Astrocyte of the spinal cord (primary cell): ENCODE measurements at regions not wholly inside any gene's neighbourhood (a gene's known extent, or its start where the extent isn't known, plus 50 kb on each side); places are given as distances from the start of the nearest gene placed in this dataset.
A peak's percentile ranks its signal among the peaks of the same experiment; 100 is the strongest.

Experiments
- DNase-seq: peaks from one replicate; pipeline ENCODE4 v3.0.0; 2011; ENCODE audit warnings: low read depth, low spot score
- H3K4me3 ChIP-seq: 2 replicates; pipeline ENCODE4 v1.5.1; 2011; ENCODE audit warnings: low read depth, mild to moderate bottlenecking, low read length, moderate library complexity
- in situ Hi-C: cut with HindIII; loops from 2 replicates; pipeline ENCODE4 v1.10.0; 2017; ENCODE audit warnings: low sequenced_read_pairs
- TF ChIP-seq, protein P1 (sequence below): IDR thresholded peaks from 2 replicates; pipeline ENCODE4 v1.5.1; 2012; ENCODE audit warnings: low read depth, mild to moderate bottlenecking, low read length, inconsistent platforms

- TF ChIP-seq, protein P1, sequence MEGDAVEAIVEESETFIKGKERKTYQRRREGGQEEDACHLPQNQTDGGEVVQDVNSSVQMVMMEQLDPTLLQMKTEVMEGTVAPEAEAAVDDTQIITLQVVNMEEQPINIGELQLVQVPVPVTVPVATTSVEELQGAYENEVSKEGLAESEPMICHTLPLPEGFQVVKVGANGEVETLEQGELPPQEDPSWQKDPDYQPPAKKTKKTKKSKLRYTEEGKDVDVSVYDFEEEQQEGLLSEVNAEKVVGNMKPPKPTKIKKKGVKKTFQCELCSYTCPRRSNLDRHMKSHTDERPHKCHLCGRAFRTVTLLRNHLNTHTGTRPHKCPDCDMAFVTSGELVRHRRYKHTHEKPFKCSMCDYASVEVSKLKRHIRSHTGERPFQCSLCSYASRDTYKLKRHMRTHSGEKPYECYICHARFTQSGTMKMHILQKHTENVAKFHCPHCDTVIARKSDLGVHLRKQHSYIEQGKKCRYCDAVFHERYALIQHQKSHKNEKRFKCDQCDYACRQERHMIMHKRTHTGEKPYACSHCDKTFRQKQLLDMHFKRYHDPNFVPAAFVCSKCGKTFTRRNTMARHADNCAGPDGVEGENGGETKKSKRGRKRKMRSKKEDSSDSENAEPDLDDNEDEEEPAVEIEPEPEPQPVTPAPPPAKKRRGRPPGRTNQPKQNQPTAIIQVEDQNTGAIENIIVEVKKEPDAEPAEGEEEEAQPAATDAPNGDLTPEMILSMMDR, result no peak
- in situ Hi-C loops, result no loop called here
- no peak overlapping the region for H3K4me3 ChIP-seq
- DNase-seq, result no peak
These were observed 155.1 kb downstream of the PRDM13 start for GRCh38 chr6:99761711-99762110.

- DNase-seq, result no peak
- in situ Hi-C loops, result no loop called here
- TF ChIP-seq, protein P1, result no peak
- no peak overlapping the region for H3K4me3 ChIP-seq
These were observed 161.5 kb downstream of the PRDM13 start for GRCh38 chr6:99768166-99768565.

- no peak overlapping the region for H3K4me3 ChIP-seq
- TF ChIP-seq, protein P1, result no peak
- in situ Hi-C loops, result no loop called here
- DNase-seq, result no peak
These were observed 173.3 kb downstream of the PRDM13 start for GRCh38 chr6:99779631-99780555.

DNA sequence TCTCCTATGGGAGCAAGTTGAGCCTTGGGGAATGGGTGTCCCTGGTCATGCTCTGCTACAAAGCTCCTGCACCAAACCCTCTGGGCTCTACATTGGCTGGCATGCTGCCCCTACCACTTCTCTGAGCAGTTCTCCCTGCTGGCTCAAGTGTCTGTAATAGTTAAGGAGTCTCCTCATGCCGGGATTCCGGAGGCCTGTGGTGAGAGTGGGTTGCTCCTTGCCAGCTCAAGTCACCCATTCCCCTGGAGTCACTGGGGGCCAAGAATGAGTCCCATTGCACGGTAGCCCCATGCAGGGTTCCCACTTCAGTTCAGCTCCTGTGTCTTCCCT lies 173.9 kb downstream of the PRDM13 start:
- TF ChIP-seq, protein P1, result no peak

GRCh38 chr6:99789767-99790166 lies 183.1 kb downstream of the PRDM13 start:
- no peak overlapping the region for H3K4me3 ChIP-seq
- in situ Hi-C loops, result no loop called here
- TF ChIP-seq, protein P1, result no peak
- no peak for DNase-seq

More for the DNA sequence above, 173.9 kb downstream of the PRDM13 start:
- DNase-seq, result no peak
- in situ Hi-C loops, result no loop called here
- H3K4me3 ChIP-seq, result no peak overlapping the region

DNA sequence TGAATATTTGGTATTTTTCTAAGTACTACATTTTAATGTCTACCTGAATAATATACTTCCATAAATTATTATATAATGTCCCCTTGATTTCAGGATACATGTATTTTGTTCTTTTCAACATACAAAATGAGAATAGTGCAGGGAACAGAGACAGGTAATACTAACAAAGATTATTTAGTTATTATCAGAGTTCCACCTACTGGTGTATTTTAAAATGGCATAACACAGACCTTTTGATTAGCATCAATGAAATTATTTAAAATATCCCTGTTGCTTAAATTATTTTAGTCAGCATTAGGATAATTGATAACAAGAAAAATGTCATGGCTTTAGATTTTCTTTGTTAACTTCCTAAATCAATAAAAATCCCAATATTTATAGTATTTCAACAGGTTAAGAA lies 184.0 kb downstream of the PRDM13 start:
- in situ Hi-C loops, result no loop called here
- DNase-seq, result no peak
- TF ChIP-seq, protein P1, result peak; percentile 5
- H3K4me3 ChIP-seq, result no peak overlapping the region
